ENCODE measurements at regions not wholly inside any gene's neighbourhood (a gene's known extent, or its start where the extent isn't known, plus 50 kb on each side); places are given as distances from the start of the nearest gene placed in this dataset.

GRCh38 chrX:121894756-121895155 is 847.3 kb downstream of the GLUD2 start:
- intact Hi-C loops (cut with micrococcal nuclease) = no loop called here
- ATAC-seq (no peak), DNase-seq (no peak)

DNA sequence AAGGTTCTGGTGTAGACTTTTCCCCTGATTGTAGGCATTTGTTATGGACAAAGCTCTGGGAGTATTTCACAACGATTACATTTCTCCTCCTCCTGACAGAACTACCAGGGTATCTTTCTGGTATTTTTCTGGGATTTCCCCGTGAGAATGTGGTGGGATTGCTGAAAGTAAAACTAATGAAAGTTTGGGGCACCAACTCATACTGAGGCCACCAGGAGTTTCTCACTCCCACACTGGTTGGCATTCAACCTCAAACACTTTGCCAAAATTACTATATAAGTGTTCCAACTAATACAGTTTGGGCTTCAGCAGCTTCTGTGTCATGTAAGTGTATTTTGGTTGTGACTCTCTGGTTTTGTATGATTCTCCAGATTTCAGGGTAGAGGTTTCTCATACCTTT is 855.1 kb downstream of the GLUD2 start:
- DNase-seq (no peak), ATAC-seq (no peak)
- intact Hi-C loops (cut with micrococcal nuclease) = no loop called here

DNA sequence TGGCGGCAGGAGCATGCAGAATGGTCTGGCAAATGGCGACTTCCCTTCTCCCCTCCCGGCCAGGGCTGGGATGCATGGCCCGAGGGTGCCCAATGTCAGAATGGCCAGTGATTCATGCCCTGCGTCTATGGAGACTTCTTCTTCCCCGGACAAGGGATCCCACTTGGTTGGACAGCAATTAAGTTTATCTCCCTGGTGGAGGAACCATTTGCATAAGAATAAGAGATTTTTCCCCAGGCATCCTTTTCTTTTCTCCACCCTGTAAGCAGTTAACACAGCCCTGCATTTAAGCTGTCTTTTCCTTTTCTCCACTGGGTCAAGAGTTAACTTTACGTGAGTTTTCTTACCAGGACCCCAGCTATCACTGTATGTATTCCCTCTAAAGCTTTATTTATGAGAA is 856.6 kb downstream of the GLUD2 start:
- ATAC-seq = no peak
- no peak for DNase-seq
- intact Hi-C loops (cut with micrococcal nuclease) = no loop called here

- DNase-seq = no peak
- ATAC-seq = no peak
- intact Hi-C loops (cut with micrococcal nuclease) = no loop called here
Measured at GRCh38 chrX:121921258-121921657, 873.8 kb downstream of the GLUD2 start.

GRCh38 chrX:121931567-121931966 is 884.2 kb downstream of the GLUD2 start:
- intact Hi-C loops (cut with micrococcal nuclease) = no loop called here
- DNase-seq (no peak), ATAC-seq (no peak)

DNA sequence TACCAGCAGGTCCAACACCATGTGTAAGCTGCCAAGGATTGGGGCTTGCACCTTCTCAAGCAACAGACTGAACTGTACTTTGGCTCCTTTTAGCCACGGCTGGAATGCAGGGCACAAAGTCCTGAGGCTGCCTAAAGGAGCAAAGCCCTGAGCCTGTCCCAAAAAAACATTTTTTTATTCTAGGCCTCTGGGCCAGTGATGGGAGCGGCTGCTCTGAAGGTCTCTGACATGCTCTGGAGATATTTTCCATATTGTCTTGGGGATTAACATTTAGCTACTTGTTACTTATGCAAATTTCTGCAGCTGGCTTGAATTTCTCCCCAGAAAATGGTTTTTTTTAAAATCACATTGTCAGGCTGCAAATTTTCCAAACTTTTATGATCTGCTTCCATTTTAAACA is 885.3 kb downstream of the GLUD2 start:
- DNase-seq = no peak
- ATAC-seq = no peak
- intact Hi-C loops (cut with micrococcal nuclease) = no loop called here

DNA sequence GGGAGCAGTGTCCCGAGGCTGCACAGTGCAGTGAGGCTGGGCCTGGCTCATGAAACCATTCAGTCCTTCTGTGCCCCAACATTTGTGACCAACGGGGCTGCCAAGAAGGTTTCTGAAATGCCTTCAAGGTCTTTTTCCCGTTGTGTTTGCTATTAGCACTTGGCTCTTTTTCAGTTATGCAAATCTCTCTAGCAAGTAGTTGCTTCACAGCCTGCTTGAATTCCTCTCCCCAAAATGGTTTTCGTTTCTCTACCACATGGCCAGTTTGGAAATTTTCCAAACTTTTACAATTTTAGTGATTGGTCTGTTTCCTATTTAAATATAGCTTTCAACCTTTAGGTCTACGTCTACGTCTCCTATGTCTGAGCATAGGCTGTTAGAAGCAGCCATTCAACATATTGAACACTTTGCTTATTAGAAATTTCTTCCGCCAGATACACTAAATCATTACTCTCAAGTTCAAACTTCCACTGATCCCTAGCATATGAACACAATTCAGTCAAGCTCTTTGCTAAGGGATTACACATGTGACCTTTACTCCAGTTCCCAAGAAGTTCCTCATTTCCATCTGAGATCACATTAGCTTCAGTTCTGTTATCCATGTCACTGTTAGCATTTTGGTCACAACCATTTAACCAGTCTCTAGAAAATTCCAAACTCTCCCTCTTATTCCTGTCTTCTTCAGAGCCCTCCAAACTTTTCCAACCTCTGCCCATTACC is 901.8 kb downstream of the GLUD2 start:
- ATAC-seq (no peak), DNase-seq (no peak)
- intact Hi-C loops (cut with micrococcal nuclease) = no loop called here

DNA sequence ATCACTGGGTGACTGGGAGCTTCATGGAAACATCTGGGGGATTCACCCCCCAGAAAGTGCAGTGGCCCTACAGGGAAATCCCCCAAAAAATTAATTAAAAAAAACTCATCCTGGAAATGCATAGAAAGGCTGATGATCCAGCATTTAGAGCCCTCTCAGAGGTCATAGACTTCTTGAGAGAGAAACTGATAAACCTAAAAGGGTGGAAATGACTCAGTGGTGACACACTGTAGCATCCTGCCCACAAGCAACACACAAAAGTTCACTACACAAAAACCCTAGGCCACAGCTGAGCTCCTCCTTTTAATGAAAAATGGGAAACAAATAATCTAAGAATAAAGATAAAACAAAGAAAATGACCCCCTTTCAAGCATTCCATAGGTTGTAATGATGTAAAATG is 911.5 kb downstream of the GLUD2 start:
- DNase-seq (no peak), ATAC-seq (no peak)
- intact Hi-C loops (cut with micrococcal nuclease) = no loop called here

DNA sequence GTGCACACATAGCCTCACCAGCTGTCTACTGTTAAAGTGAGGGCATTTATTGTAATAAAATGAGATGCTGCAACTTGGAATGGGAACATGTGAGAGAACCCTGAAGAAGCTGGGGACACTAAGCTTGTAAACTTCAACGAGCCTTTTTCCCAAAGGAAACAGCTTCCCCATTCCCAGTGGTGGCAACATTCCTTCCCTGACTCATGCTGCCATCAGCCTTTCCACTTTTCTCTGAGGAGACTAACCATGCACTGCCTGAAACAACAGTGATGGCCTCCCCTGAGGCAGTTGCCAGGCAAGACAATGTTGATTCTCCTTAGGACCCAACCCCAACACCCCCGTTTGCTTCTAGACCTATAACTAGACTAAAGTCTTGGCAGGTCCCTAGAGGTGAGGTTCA is 928.3 kb downstream of the GLUD2 start:
- DNase-seq (no peak), ATAC-seq (no peak)
- intact Hi-C loops (cut with micrococcal nuclease) = no loop called here

GRCh38 chrX:121987163-121987562 is 939.8 kb downstream of the GLUD2 start:
- DNase-seq (no peak), ATAC-seq (no peak)
- intact Hi-C loops (cut with micrococcal nuclease) = no loop called here

DNA sequence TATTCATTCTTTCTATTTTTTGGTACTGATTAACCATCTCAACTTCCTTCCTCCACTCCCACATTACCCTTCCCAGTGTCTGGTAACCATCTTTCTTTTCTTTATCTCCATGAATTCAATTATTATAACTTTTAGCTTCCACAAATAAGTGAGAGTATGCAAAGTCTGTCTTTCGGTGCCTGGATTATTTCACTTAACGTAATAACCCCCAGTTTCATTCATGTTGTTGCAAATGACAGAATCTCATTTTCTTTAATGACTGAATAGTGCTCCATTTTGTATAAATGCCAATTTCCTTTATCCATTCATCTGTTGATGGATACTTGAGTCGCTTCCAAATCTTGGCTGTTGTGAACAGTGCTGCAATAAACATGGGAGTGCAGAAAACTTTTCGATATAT is 940.4 kb downstream of the GLUD2 start:
- ATAC-seq (no peak), DNase-seq (no peak)
- intact Hi-C loops (cut with micrococcal nuclease) = no loop called here

DNA sequence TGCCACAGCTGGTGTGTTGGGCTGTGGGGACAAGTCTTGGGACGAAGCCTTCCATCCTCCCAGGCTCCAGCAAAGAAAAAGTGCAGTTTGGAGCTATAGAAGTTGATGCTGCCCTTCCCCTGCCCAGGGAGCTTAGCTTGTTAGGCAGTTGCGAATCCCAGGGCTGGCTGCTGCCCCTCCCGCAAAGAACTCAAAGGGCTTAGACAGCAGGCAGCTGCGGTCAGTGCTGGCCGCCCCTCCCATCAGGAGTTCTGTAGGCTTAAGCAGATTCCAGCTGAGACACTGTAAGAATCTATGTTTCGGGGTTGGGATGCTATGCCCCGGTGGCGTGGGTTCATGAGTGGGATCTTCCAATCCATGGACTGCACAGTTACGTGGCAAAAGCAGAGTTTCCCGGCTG is 956.7 kb downstream of the GLUD2 start:
- ATAC-seq (no peak), DNase-seq (no peak)
- intact Hi-C loops (cut with micrococcal nuclease) = no loop called here

DNA sequence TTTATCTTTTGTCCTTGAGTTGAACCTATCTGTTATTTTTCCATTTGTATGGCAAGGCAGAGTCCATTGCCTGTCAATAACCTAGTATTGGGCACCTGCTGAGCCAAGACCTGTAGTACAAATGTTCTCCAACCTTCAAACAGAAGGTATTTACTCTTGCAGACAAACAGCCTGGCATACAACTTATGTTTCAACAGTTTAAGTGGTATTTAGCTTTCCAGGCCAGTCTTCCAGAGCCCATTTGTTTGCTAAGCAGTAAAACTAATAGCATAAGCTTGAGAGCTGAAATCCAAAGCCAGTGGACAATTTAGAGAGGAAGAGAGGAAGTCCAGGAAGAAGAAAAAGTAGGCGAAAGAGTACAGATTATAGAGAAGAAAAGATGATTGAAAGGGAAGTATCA is 979.3 kb downstream of the GLUD2 start:
- DNase-seq = no peak
- no peak for ATAC-seq
- intact Hi-C loops (cut with micrococcal nuclease) = no loop called here

DNA sequence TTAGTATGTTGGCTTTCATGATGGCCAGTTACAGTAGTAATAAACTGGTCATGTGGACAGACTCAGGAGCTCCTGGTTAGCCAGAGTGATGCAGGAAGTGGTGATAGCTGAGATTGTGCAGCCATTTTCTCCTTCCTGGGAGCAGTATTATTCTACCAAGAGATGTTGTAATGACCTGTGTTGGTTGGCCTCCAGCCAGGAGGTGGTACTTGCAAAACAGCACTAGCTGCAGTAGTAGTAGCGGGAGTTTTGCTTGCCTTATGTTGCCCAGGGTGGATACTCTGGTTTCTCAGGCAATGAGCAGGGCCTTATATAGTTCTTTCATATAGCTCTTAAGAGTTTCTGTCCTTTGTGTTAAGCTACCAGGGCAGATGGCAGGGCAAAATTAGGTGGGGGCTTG is 998.8 kb downstream of the GLUD2 start:
- intact Hi-C loops (cut with micrococcal nuclease) = no loop called here
- ATAC-seq = no peak

DNA sequence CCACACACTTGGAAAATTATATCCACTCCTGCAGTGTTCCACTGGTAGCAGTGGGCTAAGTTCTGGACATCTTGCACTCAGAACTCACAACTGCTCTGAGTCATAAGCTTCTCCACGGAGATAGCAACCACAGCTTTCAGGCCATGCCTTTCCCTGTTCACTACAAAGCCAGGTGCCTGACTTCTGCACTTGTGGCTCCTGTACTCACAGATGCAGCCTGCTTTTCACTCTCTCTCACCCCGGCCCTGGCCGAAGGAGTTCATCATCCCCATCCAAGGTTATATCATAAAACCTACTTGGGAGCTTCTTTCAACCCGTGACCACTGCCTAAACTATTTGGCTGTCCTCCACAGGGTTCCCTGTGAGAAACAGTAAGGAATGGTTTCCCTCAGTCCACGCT is 999.4 kb downstream of the GLUD2 start:
- DNase-seq (no peak), ATAC-seq (no peak)
- intact Hi-C loops (cut with micrococcal nuclease) = no loop called here

More for the DNA sequence above, 998.8 kb downstream of the GLUD2 start:
- DNase-seq = no peak

DNA sequence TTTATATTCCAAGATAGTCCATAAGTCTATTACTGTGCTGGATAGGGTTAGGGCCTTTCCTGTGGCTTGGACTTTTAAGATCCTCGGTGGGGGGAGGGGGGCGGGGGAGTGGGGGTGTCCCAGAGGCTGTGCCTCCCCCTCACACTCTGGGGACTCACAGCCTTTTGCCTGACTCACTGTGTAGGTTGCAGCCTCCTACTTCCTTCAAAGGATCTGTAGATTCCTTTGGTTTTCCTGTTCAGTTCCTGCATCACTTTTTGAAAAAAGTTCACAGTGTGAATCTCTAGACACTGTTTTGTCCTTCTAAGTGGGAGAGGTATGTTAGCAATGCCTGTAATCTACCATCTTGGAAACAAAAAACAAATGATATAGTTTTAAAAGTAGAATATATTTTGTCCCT is 999.9 kb downstream of the GLUD2 start:
- ATAC-seq = no peak
- intact Hi-C loops (cut with micrococcal nuclease) = no loop called here
- no peak for DNase-seq

GRCh38 chrX:122055460-122055859 is 1008.0 kb downstream of the GLUD2 start:
- DNase-seq (no peak), ATAC-seq (no peak)
- intact Hi-C loops (cut with micrococcal nuclease) = no loop called here

- no peak for DNase-seq
- intact Hi-C loops (cut with micrococcal nuclease) = no loop called here
- no peak for ATAC-seq
Measured at GRCh38 chrX:122055979-122056715, 1008.7 kb downstream of the GLUD2 start.

GRCh38 chrX:122076241-122076640 is 1028.8 kb downstream of the GLUD2 start:
- ATAC-seq = no peak
- DNase-seq = no peak
- intact Hi-C loops (cut with micrococcal nuclease) = no loop called here

DNA sequence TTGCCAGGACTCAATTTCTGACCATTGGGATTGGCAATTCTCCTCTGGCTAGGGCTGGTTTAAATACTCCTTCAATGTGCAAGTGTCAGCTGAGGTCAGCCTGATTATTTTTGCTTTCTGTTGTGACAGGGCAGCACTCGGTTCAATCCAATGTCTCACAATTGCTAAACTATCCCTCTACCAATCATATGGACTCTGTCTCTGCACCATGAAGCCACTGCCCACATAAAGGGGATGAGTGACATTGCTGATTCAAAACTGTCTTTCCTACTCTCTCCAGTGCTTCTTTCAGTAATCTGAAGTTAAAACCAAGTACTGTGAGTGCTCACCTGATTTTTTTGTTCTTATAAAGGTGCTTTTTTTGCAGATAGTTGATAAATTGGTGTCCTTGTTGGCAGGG is 1030.7 kb downstream of the GLUD2 start:
- DNase-seq (no peak), ATAC-seq (no peak)
- intact Hi-C loops (cut with micrococcal nuclease) = no loop called here

- intact Hi-C loops (cut with micrococcal nuclease) = no loop called here
- ATAC-seq (peak; percentile 38), DNase-seq (no peak)
Measured at GRCh38 chrX:122087341-122087740, 1039.9 kb downstream of the GLUD2 start.

All from left ventricle myocardium superior (tissue), 1 donor.